SK-N-SH (cell line): ENCODE measurements at regions not wholly inside any gene's neighbourhood (a gene's known extent, or its start where the extent isn't known, plus 50 kb on each side); places are given as distances from the start of the nearest gene placed in this dataset.

Experiments
- CTCF ChIA-PET: fragments of 300-600, 350-600 bp; formaldehyde crosslinking; extraction: SDS; loops from one replicate; lab custom pipeline; 2021; lab: Yijun Ruan, JAX
- POLR2A ChIA-PET: fragments of 350-600 bp; sonication (Branson Sonifier 250); formaldehyde crosslinking; extraction: SDS; loops from one replicate; lab custom pipeline; 2020; ENCODE audit warnings: antibody characterized with exemption, inconsistent platforms; lab: Yijun Ruan, JAX
- DNase-seq: peaks from one replicate; pipeline ENCODE4 v3.0.0; 2012
- H2AFZ ChIP-seq: fragments of 200-600 bp; sonication (generic); 2 replicates; pipeline ENCODE4 v1.8.1; 2016; ENCODE audit warnings: antibody characterized with exemption, mild to moderate bottlenecking, low read depth
- H3F3A ChIP-seq: fragments of 200-600 bp; sonication (generic); replicated peaks from 2 replicates; pipeline ENCODE3; 2016; ENCODE audit warnings: antibody characterized with exemption, mild to moderate bottlenecking; ENCODE audit not compliant: insufficient read depth
- H3K27ac ChIP-seq, 2 experiments: fragments of 200-500 bp in 1 of 2; fragments of 200-600 bp in 1 of 2; sonication (Bioruptor generic) in 1 of 2; sonication (generic), shearing (Covaris generic) in 1 of 2; 2 replicates each; pipeline versions ENCODE4 v1.5.1 to v1.6.1; 2014 to 2016; ENCODE audit warnings: low read depth in 2 of 2, inconsistent platforms in 1 of 2, low read length in 1 of 2, mild to moderate bottlenecking in 1 of 2, mixed read lengths in 1 of 2
- H3K27me3 ChIP-seq: fragments of 200-600 bp; sonication (generic), shearing (Covaris generic); 2 replicates; pipeline ENCODE4 v1.6.1; 2016; ENCODE audit warnings: mixed run types; ENCODE audit not compliant: insufficient read depth
- H3K36me3 ChIP-seq, 2 experiments: fragments of 200-500 bp in 1 of 2; fragments of 200-600 bp in 1 of 2; sonication (Bioruptor generic) in 1 of 2; sonication (generic) in 1 of 2; replicated peaks in 1 of 2; 2 replicates each; pipeline versions ENCODE3 to v1.5.1; 2014 to 2016; ENCODE audit warnings: low read length in 1 of 2, mild to moderate bottlenecking in 1 of 2; ENCODE audit not compliant: insufficient read depth in 2 of 2, control insufficient read depth in 1 of 2
- H3K4me1 ChIP-seq, 2 experiments: fragments of 200-500 bp in 1 of 2; fragments of 200-600 bp in 1 of 2; sonication (Bioruptor generic) in 1 of 2; sonication (generic), shearing (Covaris generic) in 1 of 2; 2 replicates each; pipeline versions ENCODE4 v1.5.1 to v1.6.1; 2014 to 2016; ENCODE audit warnings: low read depth in 1 of 2, low read length in 1 of 2, mixed run types in 1 of 2; ENCODE audit not compliant: insufficient read depth in 2 of 2, control insufficient read depth in 1 of 2
- H3K4me2 ChIP-seq: fragments of 200-600 bp; sonication (generic), shearing (Covaris generic); 2 replicates; pipeline ENCODE4 v1.6.1; 2017; ENCODE audit warnings: mixed run types
- H3K4me3 ChIP-seq, 2 experiments: fragments of 200-500 bp in 1 of 2; fragments of 200-600 bp in 1 of 2; sonication (Bioruptor generic) in 1 of 2; sonication (generic), shearing (Covaris generic) in 1 of 2; 2 replicates each; pipeline versions ENCODE4 v1.5.1 to v1.8.1; 2014 to 2016; ENCODE audit warnings: low read depth in 2 of 2, inconsistent platforms in 1 of 2, low read length in 1 of 2, mild to moderate bottlenecking in 1 of 2, mixed read lengths in 1 of 2, moderate library complexity in 1 of 2
- H3K79me2 ChIP-seq: fragments of 200-600 bp; sonication (generic); 2 replicates; pipeline ENCODE4 v1.8.1; 2017; ENCODE audit warnings: mild to moderate bottlenecking; ENCODE audit not compliant: insufficient read depth
- H3K9ac ChIP-seq: fragments of 200-600 bp; sonication (generic); 2 replicates; pipeline ENCODE4 v1.6.1; 2017; ENCODE audit warnings: mixed run types
- H3K9me2 ChIP-seq: fragments of 200-600 bp; sonication (generic); 2 replicates; pipeline ENCODE4 v1.6.1; 2017; ENCODE audit warnings: mixed run types
- H3K9me3 ChIP-seq: fragments of 200-600 bp; sonication (generic); 2 replicates; pipeline ENCODE4 v1.6.1; 2017; ENCODE audit warnings: mixed run types, mild to moderate bottlenecking, moderate library complexity
- H4K20me1 ChIP-seq: fragments of 200-600 bp; sonication (generic); 2 replicates; pipeline ENCODE4 v1.6.1; 2017; ENCODE audit warnings: mild to moderate bottlenecking, mixed run types; ENCODE audit not compliant: insufficient read depth
- CHD2 ChIP-seq: fragments of 150-350 bp; IDR thresholded peaks from 2 replicates; pipeline ENCODE4 v1.6.1; 2018; ENCODE audit warnings: low read length; ENCODE audit not compliant: partially characterized antibody
- ELF1 ChIP-seq: IDR thresholded peaks from 2 replicates; pipeline ENCODE4 v1.4.0; 2012
- FOSL2 ChIP-seq: IDR thresholded peaks from 2 replicates; pipeline ENCODE4 v1.4.0; 2012; ENCODE audit warnings: low read depth, mild to moderate bottlenecking, moderate library complexity, borderline replicate concordance
- FOXJ3 ChIP-seq: sonication (generic); formaldehyde crosslinking; IDR thresholded peaks from 2 replicates; pipeline ENCODE4 v1.5.1; 2020; ENCODE audit warnings: mild to moderate bottlenecking, missing genetic modification reagents
- FOXM1 ChIP-seq: IDR thresholded peaks from 2 replicates; pipeline ENCODE4 v1.4.0; 2012; ENCODE audit warnings: low read depth, mild to moderate bottlenecking
- GATA2 ChIP-seq: sonication (generic); formaldehyde crosslinking; IDR thresholded peaks from 2 replicates; pipeline ENCODE4 v1.5.0; 2020; ENCODE audit warnings: mild to moderate bottlenecking, missing genetic modification reagents
- JUND ChIP-seq: IDR thresholded peaks from 2 replicates; pipeline ENCODE4 v1.4.0; 2012
- MAX ChIP-seq: IDR thresholded peaks from 2 replicates; pipeline ENCODE4 v1.4.0; 2012; ENCODE audit warnings: low read depth
- MXI1 ChIP-seq: IDR thresholded peaks from 2 replicates; pipeline ENCODE4 v1.6.1; 2012; ENCODE audit warnings: mild to moderate bottlenecking, low read depth, low read length, improper control_type of control experiment
- NFIC ChIP-seq: IDR thresholded peaks from 2 replicates; pipeline ENCODE4 v1.4.0; 2012; ENCODE audit warnings: borderline replicate concordance
- NRF1 ChIP-seq: IDR thresholded peaks from 2 replicates; pipeline ENCODE4 v1.6.1; 2012; ENCODE audit warnings: low read depth, mild to moderate bottlenecking, low read length
- RFX5 ChIP-seq: IDR thresholded peaks from 2 replicates; pipeline ENCODE4 v1.6.1; 2012; ENCODE audit warnings: mild to moderate bottlenecking, improper control_type of control experiment, low read length
- RXRA ChIP-seq: IDR thresholded peaks from 2 replicates; pipeline ENCODE4 v1.4.0; 2012; ENCODE audit warnings: low read depth, mild to moderate bottlenecking, borderline replicate concordance
- SIN3A ChIP-seq: IDR thresholded peaks from 2 replicates; pipeline ENCODE4 v1.6.1; 2012; ENCODE audit warnings: low read depth, mild to moderate bottlenecking, low read length, moderate library complexity, borderline replicate concordance
- SMC3 ChIP-seq: IDR thresholded peaks from 2 replicates; pipeline ENCODE4 v1.6.1; 2012; ENCODE audit warnings: low read depth, low read length, improper control_type of control experiment
- TAF1 ChIP-seq: IDR thresholded peaks from 2 replicates; pipeline ENCODE4 v1.6.1; 2012; ENCODE audit warnings: low read depth, mild to moderate bottlenecking, low read length, moderate library complexity, borderline replicate concordance
- YY1 ChIP-seq: IDR thresholded peaks from 2 replicates; pipeline ENCODE4 v1.4.0; 2012; ENCODE audit warnings: low read depth, mild to moderate bottlenecking
- WGBS: methylation state at CpG from one replicate; pipeline ENCODE4 v1.1.6; 2017; ENCODE audit warnings: low lambda C conversion rate; 5-methylcytosine and 5-hydroxymethylcytosine counted together
- TF ChIP-seq, protein P1 (sequence below): fragments of 150-350 bp; IDR thresholded peaks from 2 replicates; pipeline ENCODE4 v1.6.1; 2017; ENCODE audit warnings: antibody characterized with exemption, low read length, low read depth, borderline replicate concordance
- TF ChIP-seq, protein P2 (sequence below): IDR thresholded peaks from 2 replicates; pipeline ENCODE4; 2012
- TF ChIP-seq, protein P3 (sequence below): fragments of 150-350 bp; IDR thresholded peaks from 2 replicates; pipeline ENCODE4 v1.6.1; 2016; ENCODE audit warnings: mild to moderate bottlenecking, low read depth, low read length
- TF ChIP-seq, protein P4 (sequence below): IDR thresholded peaks from 2 replicates; pipeline ENCODE4 v1.4.0; 2012; ENCODE audit warnings: low read depth, borderline replicate concordance
- TF ChIP-seq, protein P5 (sequence below): IDR thresholded peaks from 2 replicates; pipeline ENCODE4 v1.4.0; 2012; ENCODE audit warnings: low read depth, borderline replicate concordance

DNA sequence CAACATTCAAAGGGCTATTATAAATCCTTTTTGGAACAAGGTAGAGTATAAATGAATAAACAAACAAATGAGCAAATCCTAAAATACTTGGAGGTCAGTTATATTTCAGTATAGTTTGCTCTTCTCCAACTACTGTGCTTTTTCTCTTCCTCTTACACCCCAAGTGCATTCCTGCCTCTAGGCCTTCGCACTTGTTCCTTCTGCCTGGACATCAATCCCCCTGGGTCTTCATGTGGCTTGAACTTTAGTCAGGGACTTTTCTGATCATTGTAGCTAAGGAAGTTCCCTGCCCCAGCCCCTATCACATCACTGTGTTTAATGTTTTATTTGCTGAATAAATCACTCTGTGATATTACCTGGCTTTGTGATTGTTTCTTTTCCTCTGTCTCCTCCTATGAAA, 418.2 kb upstream of the HNRNPA3 start:
- H3K79me2 ChIP-seq: no peaks in the 10 kb centered on the region
- H3K36me3 ChIP-seq: no peaks in the 10 kb centered on the region
- no peak for DNase-seq
- CTCF ChIA-PET: interaction anchor here (0.6 to 1.5 kb wide), 2 partner anchors 17 to 833 kb away, joined by 3 read pairs; no protein-coding TSS in a partner anchor
- H3K4me2 ChIP-seq: no peak overlapping the region
- no peak overlapping the region for H2AFZ ChIP-seq
- no peaks in the 10 kb centered on the region for H3K9me2 ChIP-seq
- H3K4me3 ChIP-seq: no peak overlapping the region
- POLR2A ChIA-PET: no interaction called here
- H3K9ac ChIP-seq: no peak overlapping the region
- H3F3A ChIP-seq: peaks cover 6% of the 10 kb centered on the region
- no peak overlapping the region for H3K27ac ChIP-seq
- H3K27me3 ChIP-seq: no peaks in the 10 kb centered on the region
- no peaks in the 10 kb centered on the region for H3K9me3 ChIP-seq
- 85% methylated on average over 1 of the region's 1 CpG for WGBS
- no peaks in the 10 kb centered on the region; a peak in 1 of 4 replicates for H3K4me1 ChIP-seq
- no peaks in the 10 kb centered on the region for H4K20me1 ChIP-seq
- TF ChIP-seq SIN3A (no peak), RFX5 (no peak), CHD2 (no peak), MXI1 (no peak), MAX (no peak), RXRA (no peak), ELF1 (no peak)
- TF ChIP-seq, protein P1, sequence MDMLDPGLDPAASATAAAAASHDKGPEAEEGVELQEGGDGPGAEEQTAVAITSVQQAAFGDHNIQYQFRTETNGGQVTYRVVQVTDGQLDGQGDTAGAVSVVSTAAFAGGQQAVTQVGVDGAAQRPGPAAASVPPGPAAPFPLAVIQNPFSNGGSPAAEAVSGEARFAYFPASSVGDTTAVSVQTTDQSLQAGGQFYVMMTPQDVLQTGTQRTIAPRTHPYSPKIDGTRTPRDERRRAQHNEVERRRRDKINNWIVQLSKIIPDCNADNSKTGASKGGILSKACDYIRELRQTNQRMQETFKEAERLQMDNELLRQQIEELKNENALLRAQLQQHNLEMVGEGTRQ: no peak
- TF ChIP-seq, protein P2, sequence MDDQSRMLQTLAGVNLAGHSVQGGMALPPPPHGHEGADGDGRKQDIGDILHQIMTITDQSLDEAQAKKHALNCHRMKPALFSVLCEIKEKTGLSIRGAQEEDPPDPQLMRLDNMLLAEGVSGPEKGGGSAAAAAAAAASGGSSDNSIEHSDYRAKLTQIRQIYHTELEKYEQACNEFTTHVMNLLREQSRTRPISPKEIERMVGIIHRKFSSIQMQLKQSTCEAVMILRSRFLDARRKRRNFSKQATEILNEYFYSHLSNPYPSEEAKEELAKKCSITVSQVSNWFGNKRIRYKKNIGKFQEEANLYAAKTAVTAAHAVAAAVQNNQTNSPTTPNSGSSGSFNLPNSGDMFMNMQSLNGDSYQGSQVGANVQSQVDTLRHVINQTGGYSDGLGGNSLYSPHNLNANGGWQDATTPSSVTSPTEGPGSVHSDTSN: no peak
- TF ChIP-seq, protein P3, sequence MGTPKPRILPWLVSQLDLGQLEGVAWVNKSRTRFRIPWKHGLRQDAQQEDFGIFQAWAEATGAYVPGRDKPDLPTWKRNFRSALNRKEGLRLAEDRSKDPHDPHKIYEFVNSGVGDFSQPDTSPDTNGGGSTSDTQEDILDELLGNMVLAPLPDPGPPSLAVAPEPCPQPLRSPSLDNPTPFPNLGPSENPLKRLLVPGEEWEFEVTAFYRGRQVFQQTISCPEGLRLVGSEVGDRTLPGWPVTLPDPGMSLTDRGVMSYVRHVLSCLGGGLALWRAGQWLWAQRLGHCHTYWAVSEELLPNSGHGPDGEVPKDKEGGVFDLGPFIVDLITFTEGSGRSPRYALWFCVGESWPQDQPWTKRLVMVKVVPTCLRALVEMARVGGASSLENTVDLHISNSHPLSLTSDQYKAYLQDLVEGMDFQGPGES: no peak

GRCh38 chr2:176795823-176796222, 416.8 kb upstream of the HNRNPA3 start:
- TF ChIP-seq, protein P4, sequence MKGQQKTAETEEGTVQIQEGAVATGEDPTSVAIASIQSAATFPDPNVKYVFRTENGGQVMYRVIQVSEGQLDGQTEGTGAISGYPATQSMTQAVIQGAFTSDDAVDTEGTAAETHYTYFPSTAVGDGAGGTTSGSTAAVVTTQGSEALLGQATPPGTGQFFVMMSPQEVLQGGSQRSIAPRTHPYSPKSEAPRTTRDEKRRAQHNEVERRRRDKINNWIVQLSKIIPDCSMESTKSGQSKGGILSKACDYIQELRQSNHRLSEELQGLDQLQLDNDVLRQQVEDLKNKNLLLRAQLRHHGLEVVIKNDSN: no peak
- TF ChIP-seq, protein P5, sequence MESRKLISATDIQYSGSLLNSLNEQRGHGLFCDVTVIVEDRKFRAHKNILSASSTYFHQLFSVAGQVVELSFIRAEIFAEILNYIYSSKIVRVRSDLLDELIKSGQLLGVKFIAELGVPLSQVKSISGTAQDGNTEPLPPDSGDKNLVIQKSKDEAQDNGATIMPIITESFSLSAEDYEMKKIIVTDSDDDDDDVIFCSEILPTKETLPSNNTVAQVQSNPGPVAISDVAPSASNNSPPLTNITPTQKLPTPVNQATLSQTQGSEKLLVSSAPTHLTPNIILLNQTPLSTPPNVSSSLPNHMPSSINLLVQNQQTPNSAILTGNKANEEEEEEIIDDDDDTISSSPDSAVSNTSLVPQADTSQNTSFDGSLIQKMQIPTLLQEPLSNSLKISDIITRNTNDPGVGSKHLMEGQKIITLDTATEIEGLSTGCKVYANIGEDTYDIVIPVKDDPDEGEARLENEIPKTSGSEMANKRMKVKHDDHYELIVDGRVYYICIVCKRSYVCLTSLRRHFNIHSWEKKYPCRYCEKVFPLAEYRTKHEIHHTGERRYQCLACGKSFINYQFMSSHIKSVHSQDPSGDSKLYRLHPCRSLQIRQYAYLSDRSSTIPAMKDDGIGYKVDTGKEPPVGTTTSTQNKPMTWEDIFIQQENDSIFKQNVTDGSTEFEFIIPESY: no peak
- TF ChIP-seq RXRA (no peak), FOXM1 (no peak), ELF1 (no peak), RFX5 (no peak), NFIC (no peak), FOXJ3 (no peak), JUND (no peak), FOSL2 (no peak), YY1 (no peak), GATA2 (no peak), SIN3A (no peak), NRF1 (no peak), SMC3 (no peak), TAF1 (no peak)
- TF ChIP-seq, protein P1: no peak
- Histone ChIP-seq H3K9ac (no peak overlapping the region), H2AFZ (no peak overlapping the region), H3K4me3 (no peak overlapping the region), H3K27ac (no peak overlapping the region), H3K9me2 (no peaks in the 10 kb centered on the region), H3K4me2 (no peak overlapping the region), H3K79me2 (no peaks in the 10 kb centered on the region), H3F3A (no peaks in the 10 kb centered on the region), H3K9me3 (no peaks in the 10 kb centered on the region), H4K20me1 (no peaks in the 10 kb centered on the region), H3K27me3 (no peaks in the 10 kb centered on the region), H3K36me3 (no peaks in the 10 kb centered on the region), H3K4me1 (no peaks in the 10 kb centered on the region)
- no peak for DNase-seq
- ChIA-PET CTCF (interaction anchor here (2.1 kb wide), 1 partner anchor 19 kb away, joined by 6 read pairs; no protein-coding TSS in a partner anchor), POLR2A (no interaction called here)
- WGBS: 9% methylated on average over 2 of the region's 2 CpGs
